ENCODE measurements at regions not wholly inside any gene's neighbourhood (a gene's known extent, or its start where the extent isn't known, plus 50 kb on each side); places are given as distances from the start of the nearest gene placed in this dataset.
"Not testable (repeated sequence)": the region's sequence is repeated elsewhere in the genome, so short reads cannot be mapped to it uniquely, and the experiment has no call there.

DNA sequence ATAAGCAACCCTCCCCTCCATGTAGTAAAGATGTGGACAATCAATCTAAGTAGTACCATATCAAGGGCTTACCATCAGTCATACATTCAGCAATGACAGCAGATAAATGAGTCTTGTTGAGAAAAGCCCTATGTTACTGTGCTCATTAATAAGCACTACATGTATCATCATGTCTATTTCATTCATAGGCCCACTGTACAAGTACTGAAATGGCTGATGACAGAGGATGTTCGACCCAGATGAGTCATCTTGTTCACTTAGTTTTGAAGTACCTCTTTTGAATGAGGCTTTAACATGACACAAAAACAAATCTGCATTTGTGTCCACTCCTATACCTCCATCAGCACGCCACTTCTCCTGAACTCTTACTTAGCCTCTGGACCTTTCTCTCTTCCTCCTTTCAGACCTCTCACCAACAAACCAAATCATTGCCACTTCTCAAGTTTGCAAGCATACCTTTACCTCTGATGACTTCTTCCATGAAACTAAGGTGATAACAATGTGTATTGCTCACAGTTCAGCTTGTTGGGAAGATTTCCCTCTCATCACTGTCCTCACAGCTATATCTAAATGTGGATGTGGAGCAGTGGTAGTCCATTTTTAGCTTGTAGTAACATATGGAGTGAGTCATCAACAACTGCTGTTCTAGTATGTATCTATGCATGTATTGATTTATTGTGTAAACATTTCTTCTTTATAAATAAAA lies 921.0 kb upstream of the SLC39A10 start:
- no peak for DNase-seq

DNA sequence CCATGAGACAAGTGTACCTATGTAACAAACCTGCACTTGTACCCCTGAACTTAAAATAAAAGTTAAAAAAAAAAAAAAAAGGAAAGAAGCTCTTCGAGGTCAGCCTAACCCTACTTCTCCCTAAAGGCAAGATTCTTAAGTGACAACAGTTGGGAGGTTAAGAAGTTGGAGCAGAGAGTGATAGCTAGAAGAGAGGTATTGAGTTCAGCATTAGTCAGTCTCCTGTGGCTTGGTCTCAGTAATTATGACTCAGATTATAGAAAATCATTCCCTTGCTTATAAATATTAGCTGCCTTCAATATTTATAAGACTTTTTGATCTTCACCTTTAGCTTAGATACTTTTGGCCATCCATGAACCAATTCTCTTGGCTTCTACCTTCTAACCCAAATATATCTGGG lies 926.8 kb upstream of the SLC39A10 start:
- no peak for DNase-seq

- no peak for DNase-seq
These were observed 931.9 kb upstream of the SLC39A10 start for GRCh38 chr2:194725169-194725568.

GRCh38 chr2:194723446-194723845 lies 933.6 kb upstream of the SLC39A10 start:
- DNase-seq = no peak

DNA sequence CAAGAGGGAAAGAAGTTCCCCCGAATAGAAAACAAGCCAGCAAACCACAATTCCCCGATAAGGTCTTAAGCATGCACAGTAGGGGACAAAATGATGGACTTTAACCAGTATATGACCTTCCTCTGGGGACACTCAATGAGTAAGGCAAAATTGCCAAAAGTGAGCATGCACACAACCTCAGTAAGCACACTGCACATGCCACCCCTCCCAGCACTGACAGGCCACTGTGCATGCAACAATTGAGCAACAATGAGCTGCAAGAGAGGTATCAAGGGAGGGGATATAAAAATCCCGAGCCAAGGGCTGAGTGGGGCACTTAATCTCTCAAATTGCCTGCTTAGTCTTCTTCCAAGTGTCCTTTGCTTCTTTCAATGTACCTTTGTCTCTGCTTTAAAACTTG lies 935.8 kb upstream of the SLC39A10 start:
- DNase-seq = no peak

GRCh38 chr2:194720462-194720861 lies 936.6 kb upstream of the SLC39A10 start:
- DNase-seq = no peak

DNA sequence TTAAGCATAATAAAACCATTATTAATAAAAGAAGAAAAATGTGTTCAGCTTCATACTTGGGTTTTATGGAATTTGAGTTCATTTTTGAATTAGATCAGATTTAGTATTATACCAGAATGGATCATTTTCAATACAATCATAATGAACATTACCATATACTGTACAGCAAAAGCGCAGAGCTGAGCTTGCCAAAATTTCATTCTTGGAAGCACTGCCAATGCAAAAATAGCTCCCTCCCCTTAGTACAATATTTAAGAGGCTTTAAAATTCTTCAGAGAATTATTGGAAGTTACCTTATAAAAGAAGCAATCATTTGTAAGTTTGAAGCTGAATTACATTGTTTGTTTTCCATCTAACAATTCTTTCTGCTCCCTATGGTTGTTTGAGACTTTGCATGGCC lies 938.1 kb upstream of the SLC39A10 start:
- DNase-seq = no peak

DNA sequence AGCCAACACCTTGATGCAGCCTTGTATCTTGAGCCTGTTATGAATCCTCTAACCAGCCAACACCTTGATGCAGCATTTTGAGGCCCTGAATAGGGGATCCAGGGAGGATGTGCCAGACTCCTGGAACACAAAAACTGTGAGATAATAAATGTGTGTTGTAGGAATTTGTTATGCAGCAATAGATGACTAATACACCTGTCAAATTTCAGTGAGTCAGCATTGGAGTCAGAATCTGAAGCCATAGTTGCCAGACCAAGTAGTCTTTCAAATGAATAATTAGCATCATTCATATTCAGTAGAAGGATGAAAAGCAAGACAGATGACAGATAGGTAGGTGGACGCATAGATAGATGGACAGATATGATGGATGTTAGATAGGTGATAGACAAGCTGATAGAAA lies 942.5 kb upstream of the SLC39A10 start:
- no peak for DNase-seq

- DNase-seq = no peak
These were observed 947.2 kb upstream of the SLC39A10 start for GRCh38 chr2:194709840-194710239.

- no peak for DNase-seq
These were observed 950.8 kb upstream of the SLC39A10 start for GRCh38 chr2:194706179-194706578.

GRCh38 chr2:194705398-194705797 lies 951.6 kb upstream of the SLC39A10 start:
- no peak for DNase-seq

- DNase-seq = no peak
These were observed 956.3 kb upstream of the SLC39A10 start for GRCh38 chr2:194700726-194701125.

DNA sequence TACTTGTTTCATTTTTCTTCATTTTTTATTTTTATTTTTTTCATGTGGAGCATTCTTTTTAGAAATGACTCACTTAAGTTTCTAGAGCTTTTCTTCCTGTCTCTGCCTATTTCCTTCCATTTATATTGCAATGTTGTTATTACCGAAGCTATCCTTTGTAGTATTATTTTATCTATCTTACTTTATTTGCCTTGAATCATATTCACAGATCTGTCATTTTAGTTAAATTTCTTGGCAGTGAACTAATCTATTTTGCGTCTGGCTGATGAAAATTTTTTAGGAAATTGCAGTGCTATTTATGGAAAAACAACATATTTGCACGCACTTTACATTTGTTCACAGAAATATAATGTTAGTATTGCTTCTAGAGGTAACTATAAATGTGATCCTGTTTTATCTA lies 956.9 kb upstream of the SLC39A10 start:
- no peak for DNase-seq

DNA sequence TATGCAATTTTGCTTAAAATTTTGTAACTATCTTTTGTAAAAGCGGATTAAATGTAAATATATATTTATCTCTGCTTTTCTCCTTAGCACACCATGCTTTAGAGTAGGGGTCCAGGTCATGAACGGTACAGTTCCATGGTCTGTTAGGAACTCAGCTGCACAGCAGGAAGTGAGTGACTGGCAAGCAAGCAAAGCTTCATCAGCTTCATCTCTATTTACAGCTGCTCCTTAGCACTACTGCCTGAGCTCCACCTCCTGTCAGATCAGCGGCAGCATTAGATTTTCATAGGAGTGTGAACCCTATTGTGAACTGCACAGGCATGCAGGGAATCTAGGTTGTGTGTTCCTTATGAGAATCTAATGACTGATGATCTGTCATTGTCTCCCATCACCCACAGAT lies 959.0 kb upstream of the SLC39A10 start:
- no peak for DNase-seq

DNA sequence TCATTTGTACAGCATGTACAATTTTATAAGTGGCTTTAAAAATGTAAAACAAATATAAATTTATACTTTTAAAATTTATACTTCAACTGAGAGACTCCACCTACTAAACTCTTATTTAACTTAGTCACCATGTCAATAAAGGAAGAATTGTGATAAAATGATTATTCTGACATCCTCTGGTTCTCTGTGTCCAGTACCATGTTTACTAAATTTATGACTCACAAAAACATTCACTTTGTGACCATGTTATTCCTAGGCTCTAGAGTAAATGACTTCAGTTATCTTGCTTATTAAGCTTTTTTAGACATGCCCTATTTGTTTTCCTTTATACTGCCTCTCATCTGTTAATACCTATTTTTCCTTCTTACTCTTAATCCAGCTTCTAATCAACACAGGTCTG lies 959.6 kb upstream of the SLC39A10 start:
- DNase-seq = no peak

GRCh38 chr2:194696690-194697089 lies 960.3 kb upstream of the SLC39A10 start:
- no peak for DNase-seq

- DNase-seq = no peak
These were observed 970.5 kb upstream of the SLC39A10 start for GRCh38 chr2:194686569-194686968.

DNA sequence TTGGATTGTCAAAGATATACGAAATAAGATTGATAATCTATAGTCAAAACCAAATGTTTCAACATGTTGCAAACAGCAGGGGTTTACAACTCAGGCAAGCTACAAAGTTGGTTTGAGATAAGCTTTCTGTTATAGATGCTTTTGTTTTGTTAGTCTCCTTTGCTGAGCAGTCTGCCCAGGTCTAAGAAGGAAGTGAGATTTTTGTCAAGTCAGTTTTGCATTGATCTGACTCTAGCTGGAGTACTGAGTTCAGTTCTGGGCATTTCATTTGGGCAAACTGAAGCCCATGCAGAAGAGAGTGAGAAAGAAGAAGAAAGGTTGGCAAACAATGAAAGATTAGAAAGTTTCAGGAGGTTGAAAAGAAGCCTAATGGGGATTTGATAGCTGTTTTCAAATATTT lies 983.0 kb upstream of the SLC39A10 start:
- no peak for DNase-seq

DNA sequence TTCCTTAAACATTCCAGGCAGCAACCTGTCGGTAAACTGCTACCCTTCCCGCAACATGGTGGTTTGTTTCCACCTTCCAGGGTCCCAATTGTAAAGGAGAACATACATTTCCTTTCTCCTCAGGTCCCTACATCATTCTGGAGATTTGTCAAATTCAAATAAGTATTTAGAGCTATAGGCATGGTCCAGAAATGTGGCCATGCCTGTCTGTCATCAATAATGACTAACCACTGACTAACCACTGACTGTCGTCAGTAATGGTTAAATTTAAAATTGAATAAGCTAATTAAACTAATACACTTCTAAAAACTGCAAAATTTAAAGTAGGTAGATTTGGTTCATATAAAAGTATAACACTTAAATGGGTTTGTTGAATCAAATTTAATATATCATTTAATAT lies 984.0 kb upstream of the SLC39A10 start:
- no peak for DNase-seq

- no peak for DNase-seq
These were observed 995.6 kb upstream of the SLC39A10 start for GRCh38 chr2:194661431-194661830.

DNA sequence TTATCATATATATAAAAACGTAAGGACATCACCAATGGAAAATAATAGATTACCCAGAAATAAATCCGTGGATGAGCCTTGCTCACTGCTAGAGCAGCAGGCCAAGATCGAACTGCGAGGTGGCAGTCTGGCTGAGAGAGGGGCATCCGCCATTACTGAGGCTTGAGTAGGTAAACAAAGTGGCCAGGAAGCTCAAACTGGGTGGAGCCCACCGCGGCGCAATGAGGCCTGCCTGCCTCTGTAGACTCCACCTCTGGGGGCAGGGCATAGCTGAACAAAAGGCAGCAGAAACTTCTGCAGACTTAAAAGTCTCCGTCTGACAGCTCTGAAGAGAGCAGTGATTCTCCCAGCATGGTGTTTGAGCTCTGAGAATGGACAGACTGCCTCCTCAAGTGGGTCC lies 1018.0 kb upstream of the SLC39A10 start:
- not testable (repeated sequence) for DNase-seq

DNA sequence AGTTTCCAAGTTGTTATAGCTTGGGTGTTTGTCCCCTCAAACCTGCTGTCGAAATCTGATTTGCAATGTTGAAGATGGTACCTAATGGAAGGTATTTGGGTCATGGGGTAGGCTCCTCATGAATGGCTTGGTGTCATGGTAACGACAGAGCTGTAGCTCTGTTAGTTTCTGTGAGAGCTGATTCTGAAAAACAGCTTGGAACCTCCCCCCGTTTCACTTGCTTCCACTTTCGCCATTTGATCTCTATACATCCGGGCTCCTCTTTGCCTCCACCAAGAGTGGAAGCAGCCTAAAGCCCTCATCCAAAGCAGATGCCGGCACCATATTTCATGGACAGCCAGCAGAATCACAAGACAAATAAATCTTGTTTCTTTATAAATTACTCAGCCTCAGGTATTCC lies 1035.1 kb upstream of the SLC39A10 start:
- no peak for DNase-seq

- DNase-seq = no peak
These were observed 1037.7 kb upstream of the SLC39A10 start for GRCh38 chr2:194619366-194619765.

GRCh38 chr2:194618432-194618831 lies 1038.6 kb upstream of the SLC39A10 start:
- no peak for DNase-seq

- DNase-seq = no peak
These were observed 1040.7 kb upstream of the SLC39A10 start for GRCh38 chr2:194616334-194616733.

- DNase-seq = no peak
These were observed 1046.7 kb upstream of the SLC39A10 start for GRCh38 chr2:194610297-194610696.

All from NCI-H146 (cell line).